Activated naive CD8-positive, alpha-beta T cell treated with anti-CD3 and anti-CD28 coated beads, Interleukin-2, amount 10 ng/mL, durations not matched to agents 7 days and 5 days (primary cell): ENCODE measurements at regions not wholly inside any gene's neighbourhood (a gene's known extent, or its start where the extent isn't known, plus 50 kb on each side); places are given as distances from the start of the nearest gene placed in this dataset.

Source experiments
- ATAC-seq: fragments of 150-1000 bp; cut with Tn5 transposase; one replicate; pipeline ENCODE4 v1.10.0; 2021; ENCODE audit warnings: low read depth, moderate library complexity
- POLR2A ChIA-PET: fragments of 350-600 bp; sonication (Branson Sonifier 250); formaldehyde crosslinking; loops from one replicate; lab custom pipeline; 2021; ENCODE audit warnings: antibody characterized with exemption; lab: Charles Lee
- DNase-seq: peaks from one replicate; pipeline ENCODE4 v3.0.0; 2021
- H3K27ac Mint-ChIP-seq: one replicate; pipeline ENCODE4 v1.8.0; 2022; ENCODE audit warnings: mild to moderate bottlenecking, mixed read lengths
- H3K27me3 Mint-ChIP-seq: one replicate; pipeline ENCODE4 v1.8.0; 2022; ENCODE audit warnings: mild to moderate bottlenecking, moderate library complexity, mixed read lengths
- H3K36me3 Mint-ChIP-seq: one replicate; pipeline ENCODE4 v1.8.0; 2021; ENCODE audit warnings: mild to moderate bottlenecking, mixed read lengths
- H3K4me1 Mint-ChIP-seq: one replicate; pipeline ENCODE4 v1.8.0; 2021; ENCODE audit warnings: mixed read lengths
- H3K4me3 Mint-ChIP-seq: one replicate; pipeline ENCODE4 v1.8.0; 2022; ENCODE audit warnings: mild to moderate bottlenecking, moderate library complexity, mixed read lengths
- H3K9me3 Mint-ChIP-seq: one replicate; pipeline ENCODE4 v1.8.0; 2021; ENCODE audit warnings: mixed read lengths

DNA sequence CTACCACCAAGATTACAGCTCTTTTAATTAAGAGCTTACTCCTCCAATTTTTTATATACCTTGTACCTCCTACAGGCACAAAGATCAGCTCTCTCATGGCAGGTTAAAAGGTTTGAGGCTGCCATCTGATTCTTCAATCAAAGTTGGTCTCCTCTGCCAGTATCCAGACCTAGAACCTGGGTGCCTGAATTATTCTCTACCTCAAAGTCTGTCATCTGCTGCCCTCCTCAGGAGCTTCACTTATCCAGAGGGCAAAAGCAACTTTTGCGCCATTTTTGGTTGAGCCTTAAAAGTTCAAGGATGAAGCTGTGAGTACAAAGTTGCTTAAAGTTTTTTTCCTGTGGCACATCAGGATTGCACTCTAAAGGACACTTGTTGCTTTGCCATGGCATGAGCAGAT, 343.7 kb upstream of the PPP1R2C start:
- Mint-ChIP-seq H3K4me3 (no peak overlapping the region), H3K27me3 (no peaks in the 10 kb centered on the region), H3K9me3 (peaks cover 2% of the 10 kb centered on the region), H3K27ac (no peak overlapping the region), H3K4me1 (no peaks in the 10 kb centered on the region), H3K36me3 (no peaks in the 10 kb centered on the region)
- ATAC-seq (no peak), DNase-seq (no peak)
- POLR2A ChIA-PET: no interaction called here

- H3K4me1 Mint-ChIP-seq: no peaks in the 10 kb centered on the region
- H3K27ac Mint-ChIP-seq: no peak overlapping the region
- no peaks in the 10 kb centered on the region for H3K27me3 Mint-ChIP-seq
- H3K4me3 Mint-ChIP-seq: no peak overlapping the region
- peaks cover 2% of the 10 kb centered on the region for H3K9me3 Mint-ChIP-seq
- POLR2A ChIA-PET: no interaction called here
- DNase-seq (no peak), ATAC-seq (no peak)
- peaks cover 2% of the 10 kb centered on the region for H3K36me3 Mint-ChIP-seq
Observed at GRCh38 chrX:43139645-43140044, 361.7 kb upstream of the PPP1R2C start.

GRCh38 chrX:43140582-43140981, 362.6 kb upstream of the PPP1R2C start:
- POLR2A ChIA-PET: no interaction called here

DNA sequence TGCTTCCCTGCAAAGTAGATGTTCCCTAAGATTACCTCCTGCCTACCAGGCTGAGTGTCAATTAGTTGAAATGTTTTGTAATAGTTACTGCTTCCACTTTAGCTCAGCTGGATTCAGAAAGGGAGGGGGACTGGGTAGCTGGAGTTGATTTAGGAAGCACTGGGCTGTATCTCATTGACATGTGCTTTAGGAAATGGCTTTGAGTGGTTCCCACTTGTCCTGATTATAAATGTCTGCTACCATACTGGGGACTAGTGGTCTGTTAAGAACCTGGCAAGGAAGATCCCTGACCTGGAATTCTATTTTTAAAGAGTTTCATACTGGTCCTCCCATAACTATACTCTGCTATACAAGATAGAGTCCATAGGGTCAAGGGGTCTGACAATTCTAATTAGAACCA, 363.9 kb upstream of the PPP1R2C start:
- H3K36me3 Mint-ChIP-seq: no peaks in the 10 kb centered on the region

More at GRCh38 chrX:43140582-43140981, 362.6 kb upstream of the PPP1R2C start:
- Mint-ChIP-seq H3K4me3 (no peak overlapping the region), H3K9me3 (peaks cover 2% of the 10 kb centered on the region), H3K27ac (no peak overlapping the region), H3K36me3 (peaks cover 2% of the 10 kb centered on the region), H3K27me3 (no peaks in the 10 kb centered on the region), H3K4me1 (no peaks in the 10 kb centered on the region)
- no peak for ATAC-seq
- DNase-seq: no peak

GRCh38 chrX:43148305-43148704, 370.3 kb upstream of the PPP1R2C start:
- H3K27me3 Mint-ChIP-seq: no peaks in the 10 kb centered on the region
- H3K4me3 Mint-ChIP-seq: no peak overlapping the region
- DNase-seq (no peak), ATAC-seq (no peak)
- no peaks in the 10 kb centered on the region for H3K36me3 Mint-ChIP-seq
- POLR2A ChIA-PET: no interaction called here
- no peak overlapping the region for H3K27ac Mint-ChIP-seq
- no peaks in the 10 kb centered on the region for H3K9me3 Mint-ChIP-seq
- H3K4me1 Mint-ChIP-seq: no peaks in the 10 kb centered on the region

More for the DNA sequence above, 363.9 kb upstream of the PPP1R2C start:
- DNase-seq (no peak), ATAC-seq (no peak)
- H3K9me3 Mint-ChIP-seq: no peaks in the 10 kb centered on the region
- H3K4me1 Mint-ChIP-seq: no peaks in the 10 kb centered on the region
- no peak overlapping the region for H3K4me3 Mint-ChIP-seq
- no peak overlapping the region for H3K27ac Mint-ChIP-seq
- no peaks in the 10 kb centered on the region for H3K27me3 Mint-ChIP-seq
- POLR2A ChIA-PET: no interaction called here

- H3K9me3 Mint-ChIP-seq: peaks cover 4% of the 10 kb centered on the region
- H3K4me1 Mint-ChIP-seq: peaks cover 1% of the 10 kb centered on the region
- DNase-seq (no peak), ATAC-seq (no peak)
- H3K27ac Mint-ChIP-seq: no peak overlapping the region
- H3K36me3 Mint-ChIP-seq: no peaks in the 10 kb centered on the region
- POLR2A ChIA-PET: no interaction called here
- no peak overlapping the region for H3K4me3 Mint-ChIP-seq
- H3K27me3 Mint-ChIP-seq: no peaks in the 10 kb centered on the region
Observed at GRCh38 chrX:43165343-43165920, 387.5 kb upstream of the PPP1R2C start.

- POLR2A ChIA-PET: no interaction called here
- no peak overlapping the region for H3K4me3 Mint-ChIP-seq
- no peak overlapping the region for H3K27ac Mint-ChIP-seq
- no peak for ATAC-seq
- H3K9me3 Mint-ChIP-seq: peaks cover 4% of the 10 kb centered on the region
- peaks cover 1% of the 10 kb centered on the region for H3K4me1 Mint-ChIP-seq
- no peak for DNase-seq
- H3K27me3 Mint-ChIP-seq: no peaks in the 10 kb centered on the region
- no peaks in the 10 kb centered on the region for H3K36me3 Mint-ChIP-seq
Observed at GRCh38 chrX:43166874-43167273, 388.9 kb upstream of the PPP1R2C start.

DNA sequence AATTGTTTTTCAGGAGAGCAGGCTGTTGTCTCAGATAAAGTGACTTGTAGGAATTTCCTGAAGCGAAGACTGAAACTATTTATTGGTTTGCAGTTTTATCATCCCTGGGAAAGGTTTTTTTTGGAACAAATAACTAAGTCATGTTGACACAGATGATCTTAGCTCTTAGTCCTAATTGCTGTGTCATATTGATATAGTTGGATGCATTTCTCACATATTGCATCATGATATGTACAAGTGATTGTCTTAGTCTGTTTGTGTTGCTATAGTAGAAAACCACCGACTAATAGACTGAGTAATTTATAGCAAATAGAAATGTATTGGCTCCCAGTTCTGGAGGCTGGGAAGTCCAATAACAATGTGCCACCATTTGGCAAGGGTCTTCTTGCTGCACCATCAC, 397.5 kb upstream of the PPP1R2C start:
- no peak overlapping the region for H3K27ac Mint-ChIP-seq
- POLR2A ChIA-PET: no interaction called here
- ATAC-seq: no peak

DNA sequence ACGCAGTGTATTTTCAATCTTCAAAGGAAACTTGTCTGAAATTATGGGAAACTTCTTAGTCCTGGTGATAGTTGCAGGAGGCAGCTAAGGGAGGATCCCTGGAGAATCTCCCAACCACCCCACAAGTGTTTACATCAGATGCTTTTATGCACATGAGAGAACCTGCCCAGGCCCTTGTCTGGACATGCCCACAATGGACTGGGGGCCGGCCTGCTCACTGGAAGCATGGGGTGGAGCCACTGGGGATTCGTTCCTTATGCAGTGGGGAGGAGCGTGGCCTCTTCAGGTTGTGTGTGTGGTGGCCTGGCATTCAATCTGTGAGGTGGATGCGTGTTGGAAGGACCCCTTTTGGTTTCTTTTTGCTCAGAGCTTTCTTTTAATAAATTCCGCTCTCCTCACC, 398.7 kb upstream of the PPP1R2C start:
- H3K27ac Mint-ChIP-seq: no peak overlapping the region

More for the DNA sequence above, 397.5 kb upstream of the PPP1R2C start:
- DNase-seq: no peak
- peaks cover 1% of the 10 kb centered on the region for H3K9me3 Mint-ChIP-seq
- H3K4me3 Mint-ChIP-seq: no peak overlapping the region
- H3K4me1 Mint-ChIP-seq: no peaks in the 10 kb centered on the region
- H3K36me3 Mint-ChIP-seq: peaks cover 2% of the 10 kb centered on the region
- no peaks in the 10 kb centered on the region for H3K27me3 Mint-ChIP-seq

DNA sequence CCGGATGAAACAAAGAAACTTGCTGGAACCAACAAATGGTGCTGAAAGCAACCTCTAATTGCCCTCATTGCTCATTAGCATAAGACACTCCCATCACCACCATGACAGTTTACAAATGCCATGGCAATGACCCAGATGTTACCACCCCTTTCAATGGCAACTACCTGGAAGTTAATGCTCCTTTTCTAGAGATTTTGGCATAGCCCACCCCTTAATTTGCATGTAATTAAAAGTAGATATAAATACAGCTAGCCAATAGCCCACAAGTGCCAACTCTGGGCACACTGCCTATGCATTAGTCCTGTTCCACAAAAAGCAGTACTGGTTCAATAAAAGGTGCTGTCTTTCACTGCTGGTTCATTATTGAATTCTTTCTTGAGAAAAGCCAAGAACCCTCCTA, 410.3 kb upstream of the PPP1R2C start:
- Mint-ChIP-seq H3K9me3 (no peaks in the 10 kb centered on the region), H3K27ac (no peak overlapping the region), H3K4me1 (no peaks in the 10 kb centered on the region), H3K36me3 (no peaks in the 10 kb centered on the region), H3K4me3 (no peak overlapping the region), H3K27me3 (no peaks in the 10 kb centered on the region)
- ATAC-seq (no peak), DNase-seq (no peak)
- POLR2A ChIA-PET: no interaction called here

More for the DNA sequence above, 398.7 kb upstream of the PPP1R2C start:
- Mint-ChIP-seq H3K9me3 (peaks cover 1% of the 10 kb centered on the region), H3K27me3 (no peaks in the 10 kb centered on the region), H3K4me1 (no peaks in the 10 kb centered on the region), H3K36me3 (peaks cover 2% of the 10 kb centered on the region), H3K4me3 (no peak overlapping the region)
- DNase-seq (no peak), ATAC-seq (no peak)
- POLR2A ChIA-PET: no interaction called here

DNA sequence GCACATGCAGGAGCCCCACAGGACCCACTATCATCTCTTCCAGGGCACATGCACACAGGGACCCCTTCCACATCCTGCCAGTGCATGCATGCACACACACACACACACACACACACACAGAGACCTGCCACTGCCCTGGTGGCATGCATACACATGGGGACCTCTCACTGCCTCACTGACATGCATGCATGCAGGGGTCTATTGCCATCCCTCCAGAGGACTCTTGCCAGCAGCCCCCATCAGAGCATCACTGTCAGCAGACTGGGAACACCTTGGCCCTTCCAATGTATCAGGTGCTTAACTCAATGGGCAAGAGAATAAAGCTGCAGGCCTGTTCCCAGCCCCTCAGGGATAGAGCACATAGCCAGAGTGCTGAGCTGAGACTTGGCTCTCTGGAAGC, 433.6 kb upstream of the PPP1R2C start:
- Mint-ChIP-seq H3K9me3 (peaks cover 16% of the 10 kb centered on the region), H3K4me1 (no peaks in the 10 kb centered on the region), H3K27ac (no peak overlapping the region), H3K4me3 (no peak overlapping the region), H3K36me3 (peaks cover 1% of the 10 kb centered on the region), H3K27me3 (no peaks in the 10 kb centered on the region)
- ATAC-seq: no peak
- POLR2A ChIA-PET: no interaction called here
- DNase-seq: no peak

GRCh38 chrX:43218198-43218597, 437.9 kb upstream of the MAOA start:
- POLR2A ChIA-PET: no interaction called here
- peaks cover 9% of the 10 kb centered on the region for H3K9me3 Mint-ChIP-seq
- no peaks in the 10 kb centered on the region for H3K4me1 Mint-ChIP-seq
- no peaks in the 10 kb centered on the region for H3K27me3 Mint-ChIP-seq
- DNase-seq: no peak
- peaks cover 3% of the 10 kb centered on the region for H3K36me3 Mint-ChIP-seq
- no peak for ATAC-seq
- H3K27ac Mint-ChIP-seq: no peak overlapping the region
- no peak overlapping the region for H3K4me3 Mint-ChIP-seq

- ATAC-seq (no peak), DNase-seq (no peak)
- Mint-ChIP-seq H3K9me3 (no peaks in the 10 kb centered on the region), H3K4me3 (no peak overlapping the region), H3K4me1 (no peaks in the 10 kb centered on the region), H3K27ac (no peak overlapping the region), H3K36me3 (peaks cover 1% of the 10 kb centered on the region), H3K27me3 (no peaks in the 10 kb centered on the region)
- POLR2A ChIA-PET: no interaction called here
Observed at GRCh38 chrX:43224496-43224895, 431.6 kb upstream of the MAOA start.

- H3K36me3 Mint-ChIP-seq: peaks cover under 1% of the 10 kb centered on the region
- H3K4me1 Mint-ChIP-seq: no peaks in the 10 kb centered on the region
- H3K4me3 Mint-ChIP-seq: no peak overlapping the region
- H3K27ac Mint-ChIP-seq: no peak overlapping the region
- no peak for ATAC-seq
- POLR2A ChIA-PET: no interaction called here
- no peak for DNase-seq
- no peaks in the 10 kb centered on the region for H3K27me3 Mint-ChIP-seq
- H3K9me3 Mint-ChIP-seq: no peaks in the 10 kb centered on the region
Observed at GRCh38 chrX:43225626-43226328, 430.3 kb upstream of the MAOA start.
